MM.1S (cell line): ENCODE measurements at regions not wholly inside any gene's neighbourhood (a gene's known extent, or its start where the extent isn't known, plus 50 kb on each side); places are given as distances from the start of the nearest gene placed in this dataset.

ENCODE experiments used
- EZH2 ChIP-seq: fragments of 300-600 bp; sonication (generic); optimal IDR thresholded peaks from 2 replicates; pipeline ENCODE3; 2017; ENCODE audit warnings: low read depth, mild to moderate bottlenecking, antibody characterized with exemption, low read length, mixed read lengths
- EZH2phosphoT487 ChIP-seq: fragments of 300-600 bp; sonication (generic); IDR thresholded peaks from 2 replicates; pipeline ENCODE4 v1.6.1; 2018; ENCODE audit warnings: antibody characterized with exemption, low read length
- TF ChIP-seq, protein P1 (sequence below): fragments of 300-600 bp; sonication (generic); IDR thresholded peaks from 2 replicates; pipeline ENCODE4 v1.5.1; 2016; ENCODE audit warnings: antibody characterized with exemption, low read length, mixed read lengths

DNA sequence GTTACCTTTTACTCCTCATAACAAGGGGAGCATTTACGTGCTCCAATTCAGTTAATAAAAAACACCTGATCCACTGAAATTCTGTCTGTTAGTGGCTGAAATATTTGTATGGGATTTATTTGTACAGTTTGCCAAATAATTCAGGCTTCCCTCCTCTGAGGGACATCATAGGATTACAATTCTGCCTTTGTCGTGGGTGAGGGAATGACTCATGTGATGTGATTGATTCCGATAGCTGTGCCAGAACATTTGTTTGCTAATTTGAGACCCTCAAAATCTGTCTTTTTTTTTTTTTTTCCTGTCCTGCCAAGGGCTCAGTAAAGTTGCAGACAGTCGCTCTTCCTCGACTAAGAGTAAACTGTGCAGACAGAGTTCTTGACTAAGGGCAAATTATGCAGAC is 612.6 kb upstream of the CDH2 start:
- TF ChIP-seq, protein P1, sequence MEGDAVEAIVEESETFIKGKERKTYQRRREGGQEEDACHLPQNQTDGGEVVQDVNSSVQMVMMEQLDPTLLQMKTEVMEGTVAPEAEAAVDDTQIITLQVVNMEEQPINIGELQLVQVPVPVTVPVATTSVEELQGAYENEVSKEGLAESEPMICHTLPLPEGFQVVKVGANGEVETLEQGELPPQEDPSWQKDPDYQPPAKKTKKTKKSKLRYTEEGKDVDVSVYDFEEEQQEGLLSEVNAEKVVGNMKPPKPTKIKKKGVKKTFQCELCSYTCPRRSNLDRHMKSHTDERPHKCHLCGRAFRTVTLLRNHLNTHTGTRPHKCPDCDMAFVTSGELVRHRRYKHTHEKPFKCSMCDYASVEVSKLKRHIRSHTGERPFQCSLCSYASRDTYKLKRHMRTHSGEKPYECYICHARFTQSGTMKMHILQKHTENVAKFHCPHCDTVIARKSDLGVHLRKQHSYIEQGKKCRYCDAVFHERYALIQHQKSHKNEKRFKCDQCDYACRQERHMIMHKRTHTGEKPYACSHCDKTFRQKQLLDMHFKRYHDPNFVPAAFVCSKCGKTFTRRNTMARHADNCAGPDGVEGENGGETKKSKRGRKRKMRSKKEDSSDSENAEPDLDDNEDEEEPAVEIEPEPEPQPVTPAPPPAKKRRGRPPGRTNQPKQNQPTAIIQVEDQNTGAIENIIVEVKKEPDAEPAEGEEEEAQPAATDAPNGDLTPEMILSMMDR, result no peak
- TF ChIP-seq EZH2phosphoT487 (no peak), EZH2 (no peak)
